NCI-H1417 (cell line): ENCODE measurements at regions not wholly inside any gene's neighbourhood (a gene's known extent, or its start where the extent isn't known, plus 50 kb on each side); places are given as distances from the start of the nearest gene placed in this dataset.

Experiments
- DNase-seq, 3 experiments: peaks; one replicate each; lab custom pipeline; 2025; lab: John Stamatoyannopoulos, UW

DNA sequence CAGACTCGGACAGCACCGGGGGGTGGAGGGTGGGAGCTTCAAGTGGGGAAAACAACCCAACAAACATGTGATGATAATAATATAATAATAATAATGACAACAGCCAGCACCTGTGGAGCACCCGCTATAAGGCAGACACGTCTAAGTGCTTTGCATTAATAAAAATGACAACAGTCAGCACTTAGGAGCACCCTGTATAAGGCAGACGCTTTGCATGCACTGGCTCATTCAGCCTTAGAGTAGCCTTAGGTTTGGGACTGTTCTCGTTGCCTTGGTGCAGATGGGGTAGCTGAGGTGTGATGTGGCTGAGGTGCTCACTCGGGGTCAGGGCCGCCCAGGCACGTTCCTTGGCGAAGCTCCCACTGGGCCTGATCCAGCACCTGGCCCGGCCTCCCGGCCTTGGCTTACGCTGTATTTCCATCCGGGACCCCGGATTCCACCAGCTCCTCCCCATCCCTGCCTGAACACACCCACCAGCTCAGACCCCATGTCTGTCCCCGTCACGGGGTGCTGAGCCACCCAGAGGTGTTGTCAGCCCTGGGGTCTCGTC is 144.0 kb upstream of the CIBAR2 start:
- peak in 1 of 3 experiments; percentile 34 for DNase-seq

DNA sequence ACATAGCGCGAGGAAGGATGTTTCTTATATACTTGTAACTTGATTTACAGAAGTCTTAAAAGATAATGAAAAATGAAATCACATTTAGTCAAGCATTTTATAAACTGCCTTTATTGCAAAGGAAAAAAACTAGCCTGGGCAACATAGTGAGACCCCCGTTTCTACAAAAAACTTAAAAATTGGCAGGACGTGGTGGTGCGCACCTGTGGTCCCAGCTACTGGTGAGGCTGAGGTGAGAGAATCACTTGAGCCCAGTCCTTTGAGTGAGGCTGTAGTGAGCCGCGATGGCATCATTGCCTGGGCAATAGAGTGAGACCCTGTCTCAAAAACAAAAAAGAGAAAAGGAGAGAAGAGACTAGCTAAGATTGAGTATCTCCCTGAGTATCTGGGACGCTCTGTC is 145.2 kb upstream of the CIBAR2 start:
- no peak for DNase-seq

DNA sequence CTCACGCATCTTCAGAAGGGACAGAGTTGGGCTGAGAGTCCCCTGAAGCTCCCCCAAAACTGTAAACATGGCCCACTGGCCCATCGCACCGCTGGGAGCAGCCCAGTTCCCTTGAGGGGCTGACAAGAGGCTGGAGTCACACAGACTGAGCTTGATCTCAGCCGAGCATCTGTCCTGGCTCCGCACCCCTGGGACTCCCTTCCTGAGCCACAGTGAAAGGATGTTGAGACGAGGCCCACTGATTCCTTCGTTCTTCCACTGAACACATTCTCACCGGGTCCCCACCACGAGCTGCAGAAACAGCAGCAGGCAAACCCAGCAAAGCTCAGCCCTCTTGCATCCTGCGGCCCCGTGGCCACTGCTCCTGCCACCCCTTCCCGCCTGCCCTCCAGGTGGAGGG is 145.9 kb upstream of the CIBAR2 start:
- peak in 1 of 3 experiments; percentile 62 for DNase-seq

DNA sequence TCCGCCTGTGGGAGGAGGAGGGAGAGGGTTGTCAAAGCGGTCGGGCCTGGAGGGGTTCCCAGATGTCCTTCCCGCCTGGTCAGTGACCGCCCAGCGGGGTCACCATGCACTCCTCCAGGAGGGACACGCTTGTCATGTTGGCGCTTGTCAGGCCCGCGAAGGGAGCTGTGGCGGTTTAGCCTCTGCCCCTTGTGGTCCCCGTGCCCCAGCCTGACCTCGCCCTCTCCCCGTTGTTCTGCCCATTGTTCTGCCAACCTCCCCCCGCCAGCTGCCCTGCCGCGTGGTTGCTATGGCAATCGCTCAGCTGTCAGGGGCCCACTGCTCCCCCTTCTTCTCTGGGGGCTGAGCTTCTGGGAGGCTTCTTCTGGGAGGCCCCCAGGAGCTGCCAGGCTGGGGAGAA is 146.4 kb upstream of the CIBAR2 start:
- DNase-seq: peak in 2 of 3 experiments; percentile 66 to 83

DNA sequence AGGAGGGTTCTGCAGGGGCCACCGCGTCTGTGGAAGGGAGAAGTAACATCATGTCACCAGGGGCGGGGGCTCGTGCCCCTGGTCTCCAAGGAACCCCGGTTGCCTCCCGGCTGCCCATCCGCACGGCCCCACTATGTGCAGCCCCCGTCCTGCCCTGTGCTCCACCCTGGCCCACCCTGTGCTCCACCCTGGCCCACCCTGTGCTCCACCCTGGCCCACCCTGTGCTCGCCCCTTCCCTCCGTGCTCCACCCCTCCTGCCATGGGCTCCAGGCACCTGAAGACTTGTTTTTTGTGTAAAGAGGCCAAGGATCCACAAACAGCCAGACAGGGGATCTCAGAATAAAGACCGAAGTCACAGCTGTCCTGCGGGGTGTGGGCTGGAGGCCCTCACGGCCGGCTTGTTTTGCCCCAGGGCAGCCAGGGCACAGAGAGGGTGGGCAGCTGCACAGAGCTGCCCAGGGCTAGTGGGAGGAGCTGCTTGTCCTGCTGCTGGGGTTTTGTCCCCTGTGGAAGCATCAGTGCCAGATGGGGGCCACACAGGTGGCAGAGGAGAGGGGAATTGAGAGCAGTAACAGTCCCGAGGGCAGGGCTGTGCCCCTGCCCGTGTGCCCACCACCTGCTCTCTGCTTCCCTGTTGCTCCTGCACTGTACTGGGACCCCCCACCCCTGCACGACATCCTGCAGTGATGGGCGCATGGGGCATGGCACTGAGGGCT is 147.0 kb upstream of the CIBAR2 start:
- peak in 2 of 3 experiments; percentile 29 to 67 for DNase-seq

DNA sequence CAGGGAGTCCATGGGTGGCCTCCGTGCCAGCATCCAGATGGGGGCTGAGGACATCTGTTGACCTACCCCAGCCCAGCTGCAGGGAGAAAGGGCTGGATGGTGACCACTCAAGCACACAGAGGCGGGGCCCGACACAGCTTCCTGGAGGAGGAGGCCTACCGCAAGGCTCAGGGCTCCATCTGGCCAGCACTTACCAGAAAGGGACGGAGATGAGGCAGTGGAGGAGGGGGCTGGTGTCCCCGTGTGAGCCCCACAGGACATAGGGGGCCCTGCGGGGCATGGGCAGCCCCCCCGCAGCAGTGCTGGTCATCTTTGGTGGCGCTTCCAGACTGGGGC is 147.5 kb upstream of the CIBAR2 start:
- no peak for DNase-seq

DNA sequence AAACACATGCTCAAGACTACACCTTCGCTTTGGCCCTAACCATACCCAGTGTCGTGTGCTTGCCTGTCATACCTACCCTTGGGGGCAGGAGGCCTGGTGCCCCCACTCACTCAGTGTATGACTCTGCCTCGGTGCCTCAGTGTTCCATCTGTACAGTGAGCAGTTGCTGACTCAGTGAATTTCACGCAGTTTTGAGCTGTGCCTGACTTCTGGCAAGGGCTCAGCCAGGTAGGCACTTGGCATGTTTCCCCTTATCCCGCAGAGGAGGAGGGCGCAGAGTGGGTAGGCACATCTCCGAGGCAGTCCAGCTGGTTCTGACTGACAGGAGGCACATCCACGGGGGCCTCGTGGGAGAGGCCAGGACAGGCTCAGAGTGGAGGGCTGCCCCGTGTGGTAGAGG is 148.9 kb upstream of the CIBAR2 start:
- DNase-seq: no peak

DNA sequence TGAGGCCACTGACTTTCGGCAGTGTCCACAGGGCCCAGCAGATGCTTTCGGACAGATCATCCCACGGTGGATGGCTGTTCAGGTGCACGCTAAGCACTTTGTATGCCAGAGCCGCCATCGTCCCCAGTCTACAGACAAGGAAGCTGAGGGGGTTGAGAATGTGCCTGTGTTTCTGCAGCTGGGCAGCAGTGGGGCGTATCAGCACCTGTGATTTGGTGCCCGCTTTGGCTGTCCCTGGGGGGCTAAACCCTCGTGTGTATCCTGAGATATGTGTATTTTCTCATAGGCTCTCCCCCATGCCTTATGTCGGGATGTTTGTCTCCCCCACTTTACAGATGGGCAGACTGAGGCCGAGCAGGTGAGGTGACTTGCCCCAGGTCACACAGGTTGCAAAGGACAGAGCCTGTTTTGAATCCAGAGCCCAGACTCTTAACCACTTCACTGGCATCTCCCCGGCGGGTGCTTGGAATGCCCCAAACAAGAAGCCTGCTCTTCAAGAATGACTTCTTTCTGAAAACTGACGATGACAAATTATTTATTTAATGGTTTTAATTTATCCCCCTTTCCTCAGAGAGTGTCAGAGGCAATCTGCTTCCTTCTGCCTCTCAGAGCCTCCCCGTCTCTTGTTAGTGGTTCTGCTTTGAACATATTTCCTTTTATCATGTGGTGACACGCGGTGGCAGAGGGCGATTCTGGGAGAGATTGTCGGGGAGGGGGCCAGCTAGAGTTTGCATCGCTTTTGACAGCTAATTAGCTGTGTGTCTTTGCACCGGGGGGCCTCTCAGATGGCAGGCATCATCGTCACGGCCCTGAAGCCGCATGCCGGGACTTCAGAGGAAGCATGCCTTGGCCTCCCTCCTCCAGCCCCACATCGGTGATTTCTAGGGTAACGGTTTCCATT is 149.6 kb upstream of the CIBAR2 start:
- peak in 1 of 3 experiments; percentile 36 for DNase-seq

DNA sequence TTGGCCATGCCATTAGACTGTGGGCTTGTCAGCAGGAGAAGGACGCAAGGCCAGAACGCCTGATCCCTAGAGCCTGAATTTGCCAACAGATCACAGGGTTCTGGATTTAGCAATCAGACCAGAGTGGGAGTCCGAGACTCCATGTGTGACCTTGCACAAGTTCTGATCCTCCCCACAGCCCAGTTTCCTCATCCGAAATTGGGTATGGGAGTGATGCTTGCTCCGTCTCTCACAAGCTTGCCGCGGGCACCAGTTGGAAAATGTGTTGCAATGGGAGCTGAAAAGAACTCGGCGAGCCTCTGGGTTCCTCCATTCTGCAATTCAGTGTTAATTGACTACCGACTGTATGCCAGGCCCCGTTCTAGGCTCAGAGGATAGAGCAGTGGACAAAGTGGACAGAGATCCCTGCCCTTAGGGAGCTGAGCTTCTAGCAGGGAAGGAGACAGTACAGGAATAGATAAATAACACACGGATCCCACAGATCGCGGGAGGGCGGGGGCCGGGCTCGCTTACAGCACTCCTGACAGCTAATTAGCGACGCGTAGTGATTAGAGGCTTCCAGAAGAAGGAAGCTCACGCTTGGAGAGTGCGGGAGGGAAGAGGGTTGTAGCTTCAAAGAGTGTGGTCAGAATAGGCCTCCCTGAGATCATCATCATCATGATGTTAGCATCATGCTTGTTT is 150.4 kb upstream of the CIBAR2 start:
- DNase-seq: peak in 1 of 3 experiments; percentile 62

DNA sequence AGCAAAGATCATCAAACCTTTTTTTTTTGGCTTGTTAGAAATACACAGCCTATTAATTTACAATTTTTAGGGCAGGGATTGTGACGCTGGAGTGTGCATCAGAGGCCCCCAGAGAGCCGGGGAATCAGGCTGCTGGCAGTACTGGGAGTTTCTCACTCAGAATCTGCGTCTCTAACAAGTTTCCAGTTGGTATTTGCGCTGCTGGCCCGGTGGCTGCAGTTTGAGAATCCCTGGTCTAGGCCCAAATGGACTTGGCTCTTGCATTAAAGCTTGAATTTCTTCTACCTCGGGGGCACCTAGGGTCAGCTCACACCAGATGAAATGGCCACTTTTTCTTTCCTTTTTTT is 150.9 kb upstream of the CIBAR2 start:
- no peak for DNase-seq

DNA sequence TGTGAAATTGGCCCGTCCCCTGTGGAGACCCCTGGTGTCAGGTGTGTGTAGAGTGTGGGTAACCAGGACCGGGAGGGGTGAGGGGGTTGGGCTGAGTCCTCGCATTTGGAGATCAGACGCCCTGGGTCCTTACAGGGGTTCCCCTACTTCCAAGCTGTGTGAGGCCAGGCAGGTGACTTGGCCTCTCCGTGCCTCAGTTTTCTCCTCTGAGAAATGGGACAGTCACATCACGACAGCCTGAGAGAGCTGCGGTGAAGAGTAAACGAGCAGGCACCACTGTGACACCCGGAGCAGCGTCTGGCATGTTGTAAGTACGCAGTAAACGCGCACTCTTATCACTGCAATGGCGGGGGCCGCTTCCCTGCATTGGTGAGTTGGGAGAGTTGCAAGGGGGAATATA is 152.5 kb upstream of the CIBAR2 start:
- no peak for DNase-seq

DNA sequence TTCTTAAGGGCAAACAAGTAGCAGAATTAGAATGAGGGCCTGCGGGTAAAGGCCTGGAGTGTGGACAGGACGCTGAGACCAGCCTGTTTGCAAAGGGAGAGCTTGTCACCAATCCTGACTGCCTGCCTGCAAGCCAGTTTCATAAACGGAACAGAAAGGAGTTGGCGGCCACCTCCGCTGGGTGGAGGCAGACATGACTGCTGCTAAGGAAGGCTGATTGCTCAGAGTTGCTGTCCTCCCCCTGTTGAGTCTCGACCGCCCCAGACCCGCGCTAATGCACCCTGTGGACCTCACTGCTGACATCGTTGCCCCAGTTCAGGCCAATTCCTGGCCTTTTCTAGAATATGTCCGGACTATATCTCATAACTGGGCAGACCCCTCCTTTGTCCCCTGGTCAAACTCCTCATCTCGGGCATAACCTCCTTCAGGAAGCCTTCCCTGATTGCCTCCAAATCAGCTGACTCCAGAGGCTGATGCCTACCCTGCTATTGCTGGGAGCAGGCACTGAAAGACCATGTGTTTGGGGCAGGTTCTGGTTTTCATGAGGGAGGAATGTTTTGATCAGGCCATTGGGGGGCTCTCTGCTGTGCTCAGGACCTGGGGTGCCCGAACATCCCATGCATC is 153.0 kb upstream of the CIBAR2 start:
- DNase-seq: no peak

DNA sequence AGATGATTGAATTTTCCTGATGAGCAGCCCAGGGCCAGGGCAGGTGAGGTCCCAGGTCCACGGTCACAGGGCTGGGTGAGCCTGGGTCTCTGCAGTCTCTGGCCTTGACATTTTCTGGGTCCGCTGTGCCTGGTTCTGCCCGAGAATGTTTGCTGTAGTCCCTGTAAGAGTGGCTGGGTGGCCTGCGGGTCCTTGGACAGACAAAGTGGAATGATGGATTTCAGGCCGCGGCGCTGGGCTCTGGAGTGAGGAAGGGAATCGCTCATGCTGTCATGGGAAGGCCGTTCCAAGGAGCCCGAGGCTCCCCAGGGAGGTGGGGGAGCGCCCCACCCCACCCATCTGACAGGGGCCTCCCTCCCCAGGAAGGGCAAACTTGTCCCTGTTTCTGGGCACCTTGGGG is 153.5 kb upstream of the CIBAR2 start:
- no peak for DNase-seq

DNA sequence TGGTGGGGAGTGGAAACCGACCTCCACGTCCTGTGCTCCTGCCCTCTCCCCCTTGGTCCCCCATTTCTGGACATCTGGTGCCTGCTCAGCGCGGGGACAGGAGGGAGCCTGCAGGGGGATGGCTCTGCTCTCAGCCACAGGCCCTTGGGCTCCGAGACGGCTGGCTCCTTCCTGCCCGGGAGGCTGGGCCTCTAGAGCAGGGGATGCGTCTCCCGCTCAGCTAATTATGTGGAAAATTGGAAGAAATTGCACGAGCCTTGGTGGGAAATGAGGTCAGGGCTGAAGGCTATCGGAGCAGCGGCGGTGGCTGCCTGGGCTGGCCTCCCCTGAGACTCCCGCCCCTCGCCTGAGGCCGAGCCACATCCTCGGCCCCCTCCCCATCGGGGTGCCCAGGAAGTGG is 154.6 kb upstream of the CIBAR2 start:
- DNase-seq: peak in 1 of 3 experiments; percentile 45

DNA sequence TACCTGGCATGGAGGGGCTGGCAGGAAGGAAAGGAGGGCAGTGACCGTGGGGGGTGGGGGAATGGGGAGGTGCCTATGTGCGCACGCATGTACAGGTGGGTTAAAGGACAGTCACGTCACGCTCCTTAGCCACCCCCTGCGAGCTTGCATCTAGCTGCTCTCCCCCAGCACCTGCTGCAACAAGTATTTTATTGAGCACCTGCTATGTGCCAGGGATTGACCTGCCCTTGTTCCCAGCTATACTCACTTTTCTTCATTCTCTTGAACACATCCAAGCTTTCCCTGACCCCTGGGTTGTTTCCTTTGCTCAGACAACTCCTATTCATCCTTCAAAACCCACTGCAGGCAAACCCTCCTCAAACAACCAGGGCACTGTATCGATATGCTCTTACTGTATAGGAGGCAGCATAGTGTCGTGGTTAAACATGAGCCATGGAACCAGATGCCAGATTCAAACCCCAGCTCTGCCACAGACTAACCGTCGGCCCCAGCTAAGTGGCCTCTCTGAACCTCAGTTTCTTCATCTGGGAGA is 155.2 kb upstream of the CIBAR2 start:
- no peak for DNase-seq

DNA sequence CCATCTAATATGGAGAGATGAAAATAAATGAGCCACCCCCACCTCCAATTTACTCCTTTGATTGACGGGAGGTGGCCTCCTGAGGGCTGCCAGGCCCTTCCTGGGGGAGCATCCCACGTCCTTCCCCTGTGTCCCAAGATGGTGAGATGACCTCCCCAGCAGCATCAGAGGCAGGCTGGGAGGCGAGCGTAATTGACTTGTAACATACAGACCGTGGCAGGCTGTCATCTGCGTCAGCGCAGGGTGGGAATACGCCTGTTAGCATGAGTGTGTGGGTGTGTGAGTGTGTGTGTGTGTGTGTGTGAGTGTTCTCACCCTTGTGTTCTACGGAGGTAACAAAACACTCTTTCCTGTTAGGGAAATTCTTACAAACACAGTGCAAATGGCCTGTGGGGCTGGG is 156.9 kb upstream of the CIBAR2 start:
- DNase-seq: no peak

DNA sequence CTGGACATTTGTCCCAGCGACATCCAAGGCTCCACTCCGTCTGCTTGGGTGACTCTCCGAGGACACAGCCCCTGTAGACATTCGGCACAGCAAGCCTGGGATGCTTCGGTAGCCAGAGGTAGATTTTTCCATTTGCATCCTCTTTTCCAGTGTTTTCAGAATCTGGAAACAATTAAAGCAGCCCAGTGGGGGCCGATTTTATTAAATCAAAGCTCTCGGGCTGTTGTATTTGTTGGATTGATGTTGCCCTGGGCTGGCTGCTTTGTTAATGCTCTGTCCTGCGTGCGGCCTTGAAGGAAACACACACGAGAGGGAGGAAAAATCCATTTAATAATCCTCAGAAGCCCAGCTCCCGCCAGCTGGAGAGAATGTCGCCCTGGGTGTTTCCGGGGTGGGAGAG is 158.1 kb upstream of the CIBAR2 start:
- peak in 1 of 3 experiments; percentile 32 for DNase-seq

DNA sequence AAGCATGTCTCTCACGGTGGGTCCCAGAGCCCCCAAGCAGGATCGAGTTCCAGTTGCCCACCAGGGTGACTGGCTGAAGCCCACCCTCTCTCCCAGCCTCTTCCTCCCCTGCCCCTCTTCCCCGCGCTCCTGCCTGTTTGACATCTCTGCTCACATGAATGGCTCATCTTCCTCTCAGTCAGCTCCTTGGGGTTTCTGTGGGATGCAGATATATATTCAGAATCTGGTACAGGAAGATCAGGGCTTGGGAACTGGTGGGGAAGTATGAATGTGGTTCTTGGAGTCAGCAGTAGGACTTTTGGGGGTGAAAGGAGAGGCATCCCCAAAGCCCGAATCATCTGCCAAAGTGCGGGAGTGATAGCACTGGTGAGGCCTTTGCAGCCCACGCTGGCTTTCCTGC is 158.9 kb upstream of the CIBAR2 start:
- DNase-seq: no peak

DNA sequence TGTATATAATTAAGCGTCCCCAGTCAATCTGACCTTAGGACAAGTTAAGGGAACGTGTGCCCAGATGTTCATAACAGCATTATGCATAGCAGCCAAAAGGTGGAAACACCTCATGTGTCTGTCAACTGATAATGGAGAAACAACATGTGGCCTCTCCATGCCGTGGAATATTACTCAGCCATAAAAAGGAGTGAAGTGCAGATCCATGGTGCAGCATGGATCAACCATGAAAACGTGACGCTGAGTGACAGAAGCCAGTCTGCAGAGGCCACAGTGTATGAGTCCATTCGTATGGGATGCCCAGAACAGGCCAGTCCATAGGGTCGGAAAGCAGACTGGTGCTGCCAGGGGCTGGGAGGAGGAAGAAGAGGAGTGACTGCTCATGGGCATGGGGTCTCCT is 161.0 kb upstream of the CIBAR2 start:
- DNase-seq: no peak

DNA sequence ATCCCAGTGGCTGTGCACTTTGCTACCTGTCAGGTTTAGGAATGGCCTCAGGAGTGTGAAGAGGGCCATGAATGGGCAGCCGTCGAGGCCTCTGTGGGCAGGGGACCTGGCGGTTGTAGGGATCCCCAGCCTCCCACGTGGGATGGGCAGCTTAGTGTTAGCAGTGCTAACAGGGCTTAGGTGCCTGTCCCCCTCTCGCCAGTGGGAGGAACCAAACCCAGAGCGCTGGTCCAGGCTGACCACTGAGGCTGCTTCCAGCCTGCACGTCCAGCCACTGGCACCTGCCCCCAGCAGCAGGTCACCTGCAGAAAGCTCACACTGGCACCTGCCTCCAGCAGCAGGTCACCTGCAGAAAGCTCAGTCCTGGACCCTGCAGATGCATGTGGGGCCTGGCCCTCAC is 162.2 kb upstream of the CIBAR2 start:
- DNase-seq: no peak

DNA sequence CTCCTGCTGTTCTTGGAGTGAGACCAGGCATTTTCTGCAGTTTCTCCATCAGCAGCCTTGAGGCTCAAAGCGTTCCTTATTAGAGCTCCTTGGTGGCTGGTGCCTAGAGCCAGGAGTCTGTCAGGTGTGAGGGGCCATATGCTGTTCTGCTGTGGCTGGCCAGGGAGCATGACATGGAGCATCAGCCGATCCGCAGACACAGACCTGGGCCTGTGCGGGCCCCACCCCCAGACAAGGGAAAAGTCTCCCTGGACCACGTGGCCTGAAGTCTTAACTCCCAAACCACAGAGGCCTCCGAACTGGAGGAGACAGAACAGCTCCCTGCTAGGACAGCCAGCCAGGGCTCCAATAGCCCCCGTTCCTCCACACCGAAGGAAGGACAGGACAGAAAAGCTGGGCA is 162.7 kb upstream of the CIBAR2 start:
- no peak for DNase-seq
